ENCODE measurements at regions not wholly inside any gene's neighbourhood (a gene's known extent, or its start where the extent isn't known, plus 50 kb on each side); places are given as distances from the start of the nearest gene placed in this dataset.

GRCh38 chr20:11698124-11698523, 219.6 kb upstream of the BTBD3 start:
- H3K14ac ChIP-seq (replicated peaks; ENCODE audit: low read depth, low read length) = no peak overlapping the region
- dilution Hi-C loops (cut with HindIII; ENCODE audit: low sequenced_read_pairs, unreplicated experiment) = no loop called here
- H3K27ac ChIP-seq (ENCODE audit: insufficient read depth, low read length) = no peak overlapping the region
- no peak overlapping the region for H3K9ac ChIP-seq (ENCODE audit: low read depth, low read length)
- H4K91ac ChIP-seq (ENCODE audit: insufficient read depth, low read depth, low read length) = no peak overlapping the region
- TF ChIP-seq MAZ (IDR thresholded peaks at IDR 0.05; ENCODE audit: borderline replicate concordance, low read depth, low read length) = no peak
- no peak for TF ChIP-seq RFX5 (IDR thresholded peaks at IDR 0.05; ENCODE audit: low read depth, low read length)
- TF ChIP-seq POLR2A (IDR thresholded peaks at IDR 0.05; ENCODE audit: low read depth, low read length) = no peak
- TF ChIP-seq BHLHE40 (IDR thresholded peaks at IDR 0.05; ENCODE audit: low read depth, low read length) = no peak
- no peak for TF ChIP-seq RAD21 (IDR thresholded peaks at IDR 0.05; ENCODE audit: low read length)
- no peak overlapping the region for H3K4ac ChIP-seq (ENCODE audit: low read depth, low read length)
- no peak overlapping the region for H2BK15ac ChIP-seq (ENCODE audit: low read depth, low read length)
- intact Hi-C loops (cut with micrococcal nuclease) = no loop called here
- CTCF ChIA-PET = no interaction called here
- no peak overlapping the region for H3K4me3 ChIP-seq (ENCODE audit: insufficient read depth, low read depth, low read length)
- no peaks in the 10 kb centered on the region for H3K27me3 ChIP-seq (ENCODE audit: control insufficient read depth, insufficient read depth, low read length)
- no peak overlapping the region for H3K18ac ChIP-seq (ENCODE audit: low read depth, low read length)
- no peak overlapping the region for H2BK120ac ChIP-seq (ENCODE audit: low read depth, low read length)
- no peak overlapping the region for H2AK5ac ChIP-seq (ENCODE audit: low read depth, low read length)
- no peak overlapping the region for H3K4me2 ChIP-seq (ENCODE audit: low read depth, low read length)
- H4K5ac ChIP-seq (ENCODE audit: low read depth, low read length) = no peak overlapping the region
- H2AK9ac ChIP-seq (replicated peaks; ENCODE audit: low read depth, low read length, poor library complexity) = no peak overlapping the region
- H2AFZ ChIP-seq (replicated peaks; ENCODE audit: low read length, poor library complexity) = no peak overlapping the region
- in situ Hi-C loops (cut with MboI; ENCODE audit: low sequenced_read_pairs) = no loop called here
- no peak overlapping the region for H3K56ac ChIP-seq (ENCODE audit: extremely low read depth, insufficient read depth, low read length)
- no peaks in the 10 kb centered on the region for H3K9me3 ChIP-seq (ENCODE audit: control insufficient read depth, insufficient read depth, low read length)
- H2BK20ac ChIP-seq (ENCODE audit: low read depth, low read length) = no peak overlapping the region
- H3K36me3 ChIP-seq (ENCODE audit: control insufficient read depth, insufficient read depth, low read length) = no peaks in the 10 kb centered on the region
- ATAC-seq (ENCODE audit: low read depth) = no peak
- H3K4me1 ChIP-seq (ENCODE audit: control insufficient read depth, insufficient read depth, low read length) = no peaks in the 10 kb centered on the region
- BruUV-seq (replicated peaks) = no TSS peak
- H4K20me1 ChIP-seq (ENCODE audit: insufficient read depth, low read length) = no peaks in the 10 kb centered on the region
- no peak overlapping the region for H2BK5ac ChIP-seq (ENCODE audit: low read depth, low read length, poor library complexity, severe bottlenecking)
- H3K23ac ChIP-seq (ENCODE audit: low read depth, low read length) = no peak overlapping the region
- H3K9me1 ChIP-seq (ENCODE audit: insufficient read depth, low read length) = no peaks in the 10 kb centered on the region
- H3K79me1 ChIP-seq (ENCODE audit: low read depth in 1 of 2, low read length in 2 of 2) = no peaks in the 10 kb centered on the region
- DNase-seq = no peak
- POLR2A ChIA-PET (ENCODE audit: unreplicated experiment) = no interaction called here
- H4K8ac ChIP-seq (ENCODE audit: low read depth in 2 of 2, low read length in 2 of 2) = no peak overlapping the region
